GM19395 (cell line): ENCODE measurements at regions not wholly inside any gene's neighbourhood (a gene's known extent, or its start where the extent isn't known, plus 50 kb on each side); places are given as distances from the start of the nearest gene placed in this dataset.

Source experiments
- ATAC-seq: cut with Tn5 transposase; IDR thresholded peaks from one replicate; pipeline ENCODE4 v1.9.1; 2021; ENCODE audit warnings: mild to moderate bottlenecking, moderate library complexity; ENCODE audit not compliant: unreplicated experiment

DNA sequence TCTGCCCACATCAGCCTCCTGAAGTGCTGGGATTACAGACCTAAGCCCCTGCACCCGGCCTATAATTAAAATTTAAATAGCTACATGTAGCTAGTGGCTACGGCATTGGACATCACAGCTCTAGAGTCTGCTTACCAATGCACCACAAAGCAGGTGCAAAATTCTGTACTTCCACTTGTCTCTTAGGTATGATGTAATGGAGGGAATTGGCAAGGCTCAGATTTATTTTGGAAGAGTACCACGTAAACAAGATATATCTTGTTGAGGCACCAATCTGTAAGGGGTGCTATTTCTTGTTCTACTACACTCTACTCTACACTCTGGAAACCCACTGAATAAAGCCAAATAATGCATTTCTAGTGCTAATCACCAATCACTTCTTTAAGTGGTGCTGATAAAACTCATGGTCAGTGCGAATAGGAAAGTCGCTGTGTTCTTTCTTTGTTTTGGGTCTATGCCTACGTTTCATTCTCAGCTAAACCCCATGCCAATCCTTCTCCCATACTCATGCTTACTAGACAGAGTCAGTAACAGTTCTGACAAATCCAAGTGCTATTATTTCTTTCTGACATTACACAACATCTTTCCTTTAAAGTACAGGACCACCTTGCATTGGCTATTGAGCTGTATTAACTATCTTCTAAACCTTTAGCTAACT lies 92.3 kb downstream of the GC start:
- ATAC-seq = no peak

DNA sequence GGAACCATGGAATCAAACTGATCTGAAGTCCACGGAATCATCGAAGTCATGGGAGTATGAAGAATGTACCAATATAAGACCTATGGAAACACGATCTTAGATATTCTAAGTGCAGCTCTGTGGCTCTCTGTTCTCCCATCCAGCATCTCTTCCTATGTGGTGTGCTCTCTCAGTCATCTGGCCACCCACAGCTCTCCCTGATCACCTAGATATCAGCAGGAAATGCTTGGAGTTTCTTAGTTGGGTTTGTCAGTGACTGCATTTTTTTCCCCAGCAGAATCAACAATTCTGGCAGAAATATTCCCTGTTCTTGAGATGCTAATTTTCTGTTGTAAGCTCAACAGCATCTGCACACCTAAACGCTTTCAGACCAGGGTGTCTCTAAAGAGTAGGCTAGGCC lies 94.1 kb downstream of the GC start:
- ATAC-seq = no peak

DNA sequence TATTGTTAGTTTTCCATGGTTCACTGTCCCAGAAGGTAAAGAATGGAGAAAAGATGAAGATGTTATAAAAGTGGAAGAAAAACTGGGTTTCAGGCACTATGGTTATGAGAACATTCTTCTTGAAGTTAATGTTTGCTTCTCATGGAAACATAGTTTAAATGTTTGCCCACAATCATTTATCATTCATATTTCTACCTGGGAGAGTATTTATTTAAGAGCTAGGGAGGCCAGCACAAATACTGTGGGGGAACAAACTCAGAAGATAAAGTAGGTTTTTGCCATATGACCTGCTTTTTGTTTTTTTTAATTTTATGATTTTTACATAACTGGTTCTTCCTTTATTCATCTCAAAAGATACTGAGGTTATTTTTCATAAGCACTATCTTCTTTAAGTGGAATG lies 96.8 kb downstream of the GC start:
- no peak for ATAC-seq

DNA sequence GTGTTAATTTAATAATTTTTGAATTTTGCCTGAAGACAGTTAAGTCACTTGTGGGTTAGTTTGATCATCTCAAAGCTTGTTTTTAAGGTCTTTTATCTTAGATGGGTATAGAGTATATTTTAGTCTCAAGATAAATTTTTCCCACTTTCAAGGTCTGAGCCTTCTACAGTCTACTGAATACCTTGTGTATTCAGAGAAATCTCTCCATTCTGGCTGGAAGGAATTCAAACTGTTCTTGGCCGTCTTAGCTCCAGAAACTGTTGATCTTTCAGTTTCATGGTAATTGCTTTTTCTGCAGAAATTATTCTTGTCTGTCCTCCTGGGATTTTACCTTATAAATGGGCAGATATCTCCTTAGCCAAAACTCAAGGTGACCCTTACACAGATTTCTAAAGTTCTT lies 97.9 kb downstream of the GC start:
- ATAC-seq = no peak

DNA sequence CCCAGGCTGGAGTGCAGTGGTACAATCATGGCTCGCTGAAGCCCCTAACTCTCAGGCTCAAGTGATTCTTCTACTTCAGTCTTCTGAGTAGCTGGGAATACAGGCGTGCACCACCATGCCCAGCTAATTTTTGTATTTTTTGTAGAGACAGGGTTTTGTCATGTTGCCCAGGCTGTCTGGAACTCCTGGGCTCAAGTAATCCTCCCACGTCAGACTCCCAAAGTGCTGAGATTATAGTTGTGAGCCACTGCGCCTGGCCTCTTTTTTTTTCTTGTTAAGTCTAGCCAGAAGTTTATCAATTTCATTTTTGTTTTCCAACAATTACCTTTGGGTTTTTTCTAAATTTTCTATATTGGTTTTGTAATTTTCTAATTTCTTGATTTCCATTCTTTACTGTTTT lies 100.6 kb downstream of the GC start:
- ATAC-seq = no peak

DNA sequence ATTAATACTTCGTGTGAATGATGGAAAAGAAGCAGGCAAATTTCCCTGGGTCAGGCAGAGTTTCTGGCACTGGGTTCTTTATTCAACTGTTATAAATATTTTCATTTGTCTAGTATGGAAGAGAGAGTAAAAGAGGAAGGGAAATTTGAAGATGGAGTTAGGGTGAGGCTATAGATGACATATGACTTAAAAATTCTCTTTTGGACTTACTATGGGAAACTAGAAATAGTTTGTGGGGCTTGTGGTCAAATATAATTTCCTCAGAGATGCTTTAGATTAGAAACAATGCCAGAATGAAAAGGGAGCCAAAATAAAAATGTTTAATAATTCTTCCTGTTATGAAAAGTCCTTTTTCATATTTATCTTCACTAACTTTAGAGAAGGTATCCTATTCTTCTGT lies 103.2 kb downstream of the GC start:
- ATAC-seq = no peak

DNA sequence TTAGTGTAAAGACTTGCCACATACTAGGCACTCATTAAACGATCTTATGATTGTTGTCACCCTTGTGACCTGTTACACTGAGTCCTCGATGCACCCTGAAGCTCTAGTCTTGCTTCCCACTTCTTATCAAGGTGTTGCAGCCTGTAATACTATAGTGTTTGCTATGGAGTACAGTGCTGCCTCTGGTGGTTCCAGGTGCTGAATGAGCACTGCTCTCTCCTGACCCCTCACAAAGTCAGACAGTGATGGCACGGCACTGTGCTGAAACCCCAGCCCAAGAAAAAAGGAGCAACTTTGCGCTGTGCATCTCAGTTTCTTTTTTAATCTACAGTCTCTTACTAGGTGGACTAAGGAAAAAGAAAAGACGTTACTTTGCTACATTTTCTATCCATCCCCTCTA lies 106.3 kb downstream of the GC start:
- ATAC-seq = no peak

DNA sequence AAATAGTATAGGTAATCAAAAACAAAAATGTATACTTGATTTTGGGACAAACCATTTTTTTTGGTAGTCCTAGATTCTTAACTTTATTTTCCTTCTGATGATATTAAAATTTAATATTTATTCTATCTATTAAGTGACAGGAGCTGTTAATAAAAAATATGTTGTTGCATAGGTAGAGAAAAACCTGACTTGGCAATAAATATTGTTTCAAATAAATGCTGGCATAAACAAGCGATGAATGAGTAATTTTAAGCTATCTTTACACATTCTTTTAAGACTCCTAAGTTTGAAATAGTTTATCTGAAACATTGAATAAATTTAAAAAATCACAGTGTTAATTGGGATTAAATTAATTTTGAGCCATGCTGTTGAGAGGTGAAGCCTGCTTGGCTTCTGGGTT lies 114.6 kb downstream of the GC start:
- ATAC-seq = no peak

DNA sequence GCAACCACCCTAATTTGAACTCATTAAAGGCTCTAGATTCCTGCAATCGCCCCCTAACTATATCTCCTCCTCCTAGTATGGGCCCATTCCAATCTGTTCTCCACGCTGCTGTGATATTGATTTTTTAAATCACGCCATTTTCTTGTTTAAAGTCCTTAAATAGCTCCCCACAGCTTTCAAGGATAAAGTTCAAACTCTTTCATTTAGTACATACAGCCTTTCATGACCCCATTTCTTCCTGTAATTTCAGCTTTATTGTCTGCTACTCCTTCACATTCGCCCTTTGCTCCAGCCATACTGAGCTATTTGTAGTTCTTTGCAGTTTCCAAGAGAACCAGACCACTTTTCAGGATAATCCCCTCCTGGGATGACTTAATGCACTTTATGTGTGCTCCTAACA lies 118.5 kb downstream of the GC start:
- ATAC-seq = no peak

DNA sequence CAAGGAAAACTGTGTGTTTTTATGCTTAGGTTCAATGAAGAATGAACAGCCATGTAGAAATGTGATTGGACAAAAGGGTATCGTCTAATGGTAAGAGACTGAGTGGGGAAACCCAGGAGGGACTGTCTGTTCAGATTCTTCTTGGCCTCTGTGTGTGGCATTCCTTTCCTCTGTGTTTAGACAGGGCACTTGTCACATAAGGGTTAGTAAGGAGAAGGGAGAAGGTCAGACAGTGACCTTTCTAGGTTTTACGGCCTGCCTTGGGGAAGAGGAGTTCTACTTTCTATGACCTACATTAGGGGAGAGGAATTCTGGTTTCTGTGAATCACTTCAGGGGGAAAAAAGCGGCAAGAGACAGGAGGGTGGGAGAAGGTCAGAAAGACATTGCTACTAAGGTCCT lies 119.5 kb downstream of the GC start:
- no peak for ATAC-seq

DNA sequence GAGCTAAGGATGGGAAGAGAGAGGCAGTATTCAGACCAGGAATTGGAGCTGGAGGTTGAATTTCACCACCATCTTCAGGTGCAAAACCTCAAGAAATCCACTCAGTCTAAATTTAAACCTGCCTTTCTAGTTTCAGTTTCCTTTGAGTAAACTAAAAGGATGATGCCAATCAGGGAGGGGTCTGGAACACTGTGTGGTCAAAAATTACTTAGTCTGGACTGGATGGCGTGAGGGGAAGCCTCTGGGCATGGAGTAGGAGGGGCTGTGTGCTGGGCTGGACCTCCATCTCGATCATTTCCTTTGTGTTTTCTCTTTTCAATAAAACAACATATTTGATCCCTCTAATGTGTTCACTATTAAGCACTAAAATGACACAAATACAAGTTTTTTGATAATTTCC lies 120.1 kb downstream of the GC start:
- peak; percentile 57 for ATAC-seq

DNA sequence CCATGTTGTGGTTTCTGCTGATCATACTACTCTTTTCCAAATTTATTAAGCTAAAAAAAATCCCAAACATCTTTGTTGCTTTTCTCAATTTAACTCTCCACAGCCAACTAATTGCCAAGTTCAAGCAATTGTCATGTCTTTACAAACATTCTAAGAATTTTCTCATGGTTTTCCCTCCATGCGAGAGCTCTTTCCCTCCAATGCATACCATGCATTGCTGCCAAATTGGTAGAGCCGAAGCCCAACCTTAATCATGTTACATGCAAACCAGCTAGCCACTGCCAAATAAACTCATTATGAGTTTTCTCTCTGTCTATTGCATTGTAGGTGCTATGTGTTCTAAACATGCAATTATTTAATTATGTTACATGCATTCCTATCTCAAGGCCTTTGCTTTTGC lies 123.9 kb downstream of the GC start:
- no peak for ATAC-seq

DNA sequence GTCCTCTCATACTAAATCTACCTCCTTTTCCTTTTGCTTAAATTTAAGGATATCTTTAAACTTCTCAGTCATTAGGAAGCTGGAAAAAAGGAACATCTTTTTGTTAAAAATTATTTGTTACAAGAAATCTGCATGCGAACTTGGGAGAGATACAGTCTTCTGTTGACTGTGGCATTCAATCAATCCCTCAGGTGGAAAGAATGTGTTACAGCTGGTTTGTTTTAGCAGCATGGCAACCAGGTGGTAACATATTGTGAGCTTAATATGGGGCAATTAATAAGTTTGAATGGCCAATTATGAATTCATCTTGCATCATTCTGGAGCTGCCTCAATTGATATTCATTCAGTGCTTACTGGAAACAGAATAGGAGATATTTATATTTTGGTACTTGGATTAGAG lies 135.0 kb downstream of the GC start:
- no peak for ATAC-seq

DNA sequence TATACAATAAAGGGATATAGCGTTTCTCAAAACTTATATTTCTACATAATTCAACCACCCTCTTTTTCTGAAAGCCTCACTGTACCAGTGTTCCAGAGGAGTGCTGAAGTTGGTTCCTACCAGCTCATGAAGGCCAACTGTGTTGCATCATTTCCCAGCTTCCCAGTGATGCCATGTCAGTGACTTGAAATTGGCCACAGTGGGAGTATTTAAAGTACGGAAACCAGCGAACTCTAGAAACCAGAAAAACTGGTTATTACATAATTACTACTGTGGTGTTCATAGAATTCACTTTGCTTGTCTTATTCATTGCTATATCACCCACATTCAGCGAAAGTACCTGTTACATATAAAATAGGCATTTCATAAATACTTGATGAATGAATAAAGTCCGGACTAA lies 135.4 kb downstream of the GC start:
- ATAC-seq = no peak

DNA sequence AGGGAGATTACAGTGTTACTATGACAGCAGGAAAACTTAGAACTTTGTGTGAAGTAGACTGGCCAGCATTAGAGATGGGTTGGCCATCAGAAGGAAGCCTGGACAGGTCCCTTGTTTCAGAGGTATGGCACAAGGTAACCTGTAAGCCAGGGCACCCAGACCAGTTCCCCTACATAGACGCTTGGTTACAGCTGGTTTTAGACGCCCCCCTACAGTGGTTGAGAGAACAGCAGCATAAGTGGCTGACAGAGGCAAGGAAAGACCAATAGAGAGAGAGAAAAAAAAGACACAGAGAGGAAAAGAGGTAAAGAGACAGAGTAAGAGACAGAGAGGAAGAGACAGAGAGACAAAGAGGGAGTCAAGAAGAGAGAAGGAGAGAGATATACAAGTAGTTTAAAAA lies 144.5 kb downstream of the GC start:
- ATAC-seq = no peak

DNA sequence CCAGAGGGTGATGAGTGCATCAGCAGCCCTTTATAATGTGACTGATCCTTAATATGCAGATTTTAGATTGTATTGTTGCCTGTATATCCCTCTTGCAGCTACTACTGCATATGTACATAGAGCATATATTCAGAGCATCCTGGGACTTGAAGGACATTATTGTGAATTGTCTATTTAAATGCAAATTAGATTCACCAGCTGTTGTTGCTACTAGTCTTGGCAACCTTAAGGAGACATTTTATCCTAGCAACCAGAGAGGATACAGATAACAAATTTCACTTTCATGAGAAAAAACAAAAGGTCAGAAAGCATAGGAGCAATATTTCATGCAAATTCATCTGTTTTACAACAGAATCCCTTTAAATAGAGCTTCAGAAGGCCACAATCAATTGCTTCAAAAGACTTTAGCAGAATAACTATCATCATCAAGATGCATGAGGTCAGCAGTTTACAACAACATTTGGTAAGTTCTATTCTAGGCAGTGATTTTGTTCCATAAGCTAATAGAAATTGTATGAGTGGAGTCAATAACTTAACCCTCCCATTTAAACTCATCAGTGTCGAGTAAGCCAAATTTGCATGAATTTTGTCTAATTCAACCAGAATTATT lies 148.6 kb downstream of the GC start:
- ATAC-seq = no peak

DNA sequence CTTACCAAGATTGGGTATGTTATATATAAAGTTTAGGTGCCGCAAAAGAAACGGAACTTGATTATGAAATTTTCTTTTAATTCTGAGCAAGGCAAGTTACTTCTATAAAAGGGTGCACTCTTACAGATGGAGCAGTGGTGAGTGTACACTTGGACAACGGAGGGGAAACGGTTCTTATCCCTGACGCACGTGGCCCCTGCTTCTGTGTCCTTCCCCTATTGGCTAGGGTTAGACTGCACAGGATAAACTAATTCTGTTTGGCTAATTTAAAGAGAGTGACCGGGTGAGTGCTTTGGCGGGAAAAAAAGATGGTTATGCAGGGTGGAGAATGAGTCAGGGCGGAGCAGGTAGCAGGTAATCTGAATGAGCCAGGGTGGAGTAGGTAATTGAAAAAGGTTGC lies 149.5 kb downstream of the GC start:
- ATAC-seq = no peak

DNA sequence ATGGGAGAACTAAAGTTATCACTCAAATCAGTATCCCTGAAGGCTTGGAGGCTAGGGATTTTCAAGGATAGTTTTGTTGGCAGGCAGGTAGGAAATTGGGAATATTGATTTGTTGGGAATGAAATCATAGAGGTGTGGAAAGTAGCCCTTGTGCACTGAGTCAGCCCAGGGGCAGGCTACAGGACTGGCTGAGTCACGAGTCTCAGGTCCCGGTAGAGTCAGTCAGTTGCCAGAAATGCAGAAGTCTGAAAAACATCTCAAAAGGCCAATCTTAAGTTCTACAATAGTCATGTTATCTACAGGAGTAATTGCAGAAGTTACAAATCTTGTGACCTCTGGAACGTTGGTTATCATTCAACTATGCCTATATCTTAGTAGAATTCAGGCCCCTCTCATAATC lies 153.1 kb downstream of the GC start:
- ATAC-seq = no peak

DNA sequence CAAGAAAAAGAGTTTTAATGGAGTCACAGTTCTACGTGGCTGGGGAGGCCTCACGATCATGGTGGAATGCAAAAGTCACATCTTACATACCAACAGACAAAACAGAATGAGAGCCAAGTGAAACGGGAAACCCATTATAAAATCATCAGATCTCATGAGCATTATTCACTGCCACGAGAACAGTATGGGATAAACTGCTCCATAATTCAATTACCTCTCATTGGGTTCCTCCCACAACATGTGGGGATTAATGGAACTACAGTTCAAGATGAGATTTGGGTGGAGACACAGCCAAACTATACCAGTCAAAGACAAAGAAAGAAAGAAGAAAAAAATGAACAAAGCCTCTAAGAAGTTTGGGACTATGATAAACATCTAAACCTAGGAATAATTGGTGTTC lies 158.9 kb downstream of the GC start:
- ATAC-seq = no peak
